HCT116 (cell line): ENCODE measurements at regions not wholly inside any gene's neighbourhood (a gene's known extent, or its start where the extent isn't known, plus 50 kb on each side); places are given as distances from the start of the nearest gene placed in this dataset.

ENCODE experiments used
- ATAC-seq: fragments of 200-7000 bp; cut with Tn5 transposase; 2 replicates; pipeline ENCODE4 v1.9.1; 2020; ENCODE audit warnings: mild to moderate bottlenecking, moderate library complexity
- BruUV-seq: library from RNA; stranded (reverse); fragments of 400-500 nt; replicated peaks from 2 replicates; lab custom pipeline; 2021; lab: Mats Ljungman, UMichigan
- CTCF ChIA-PET: fragments of 300-600 bp; sonication (Branson Sonifier 250); formaldehyde crosslinking; loops from one replicate; lab custom pipeline; 2021; ENCODE audit warnings: antibody characterized with exemption; lab: Charles Lee
- POLR2A ChIA-PET: fragments of 300-600, 350-600 bp; sonication (Branson Sonifier 250); formaldehyde crosslinking; loops from one replicate; lab custom pipeline; 2021; ENCODE audit warnings: antibody characterized with exemption; lab: Charles Lee
- RAD21 ChIA-PET, 2 experiments: fragments of 300-600 bp; sonication (Branson Sonifier 250); formaldehyde crosslinking; loops; one replicate each; lab custom pipeline; 2023; ENCODE audit warnings: low total read pairs in 2 of 2; ENCODE audit not compliant: uncharacterized antibody in 2 of 2, unreplicated experiment in 2 of 2, low non-redundant PET in 1 of 2; lab: Charles Lee
- DNase-seq: peaks from one replicate; pipeline ENCODE4 v3.0.0-alpha.2; 2010; ENCODE audit warnings: low read depth, low spot score
- H2AFZ ChIP-seq: fragments of 200-600 bp; shearing (Covaris generic), sonication (generic); 2 replicates; pipeline ENCODE4 v1.6.1; 2017; ENCODE audit warnings: low read depth, mixed run types, mixed read lengths, antibody characterized with exemption, low read length; ENCODE audit not compliant: poor library complexity, severe bottlenecking
- H3K27ac ChIP-seq: 2 replicates; pipeline ENCODE4 v1.5.1; 2012; ENCODE audit warnings: low read depth, low read length
- H3K27me3 ChIP-seq: fragments of 200-600 bp; sonication (generic); 2 replicates; pipeline ENCODE4 v1.6.1; 2016; ENCODE audit warnings: mixed run types, low read length, mixed read lengths; ENCODE audit not compliant: insufficient read depth
- H3K36me3 ChIP-seq, 2 experiments: fragments of 200-500 bp in 1 of 2; fragments of 200-600 bp in 1 of 2; sonication (Bioruptor generic) in 1 of 2; sonication (generic) in 1 of 2; 2 replicates each; pipeline versions ENCODE4 v1.5.1 to v1.6.1; 2014 to 2016; ENCODE audit warnings: low read length in 2 of 2, inconsistent platforms in 1 of 2, mixed read lengths in 1 of 2, mixed run types in 1 of 2; ENCODE audit not compliant: insufficient read depth in 2 of 2, control insufficient read depth in 1 of 2
- H3K4me1 ChIP-seq, 2 experiments: fragments of 200-600 bp in 1 of 2; sonication (generic) in 1 of 2; 2 replicates each; pipeline versions ENCODE4 v1.5.1 to v1.6.1; 2012 to 2017; ENCODE audit warnings: low read length in 2 of 2, inconsistent platforms in 1 of 2, mild to moderate bottlenecking in 1 of 2, mixed read lengths in 1 of 2, mixed run types in 1 of 2, moderate library complexity in 1 of 2; ENCODE audit not compliant: insufficient read depth in 2 of 2, control insufficient read depth in 1 of 2
- H3K4me2 ChIP-seq: fragments of 200-600 bp; sonication (generic); 2 replicates; pipeline ENCODE4 v1.6.1; 2017; ENCODE audit warnings: mixed run types, low read length, mixed read lengths
- H3K4me3 ChIP-seq, 2 experiments: fragments of 200-600 bp in 1 of 2; sonication (generic) in 1 of 2; replicated peaks in 1 of 2; 2 replicates each; pipeline ENCODE4 v1.5.1; 2011 to 2016; ENCODE audit warnings: low read length in 2 of 2, control low read depth in 1 of 2, low read depth in 1 of 2, mild to moderate bottlenecking in 1 of 2, mixed read lengths in 1 of 2, mixed run types in 1 of 2
- H3K79me2 ChIP-seq: fragments of 200-600 bp; sonication (generic); 2 replicates; pipeline ENCODE4 v1.6.1; 2017; ENCODE audit warnings: mild to moderate bottlenecking, mixed run types, low read length, moderate library complexity, mixed read lengths; ENCODE audit not compliant: insufficient read depth
- H3K9ac ChIP-seq: fragments of 200-600 bp; sonication (generic); 2 replicates; pipeline ENCODE4 v1.6.1; 2016; ENCODE audit warnings: low read length, mixed read lengths
- H3K9me2 ChIP-seq: fragments of 200-600 bp; sonication (generic), shearing (Covaris generic); 2 replicates; pipeline ENCODE4 v1.6.1; 2017; ENCODE audit warnings: mixed run types, mild to moderate bottlenecking, moderate library complexity; ENCODE audit not compliant: insufficient read depth
- H3K9me3 ChIP-seq, 2 experiments: fragments of 200-500 bp in 1 of 2; fragments of 200-600 bp in 1 of 2; sonication (Bioruptor generic) in 1 of 2; sonication (generic) in 1 of 2; 2 replicates each; pipeline ENCODE4 v1.6.1; 2014 to 2017; ENCODE audit warnings: low read length in 2 of 2, mixed read lengths in 2 of 2, inconsistent platforms in 1 of 2, low read depth in 1 of 2, mild to moderate bottlenecking in 1 of 2, mixed run types in 1 of 2, moderate library complexity in 1 of 2; ENCODE audit not compliant: control insufficient read depth in 1 of 2, insufficient read depth in 1 of 2
- H4K20me1 ChIP-seq: fragments of 200-600 bp; sonication (generic), shearing (Covaris generic); 2 replicates; pipeline ENCODE4 v1.6.1; 2017; ENCODE audit warnings: mixed run types, mild to moderate bottlenecking, moderate library complexity; ENCODE audit not compliant: insufficient read depth
- CEBPB ChIP-seq: IDR thresholded peaks from 2 replicates; pipeline ENCODE4 v1.6.1; 2012; ENCODE audit warnings: low read depth
- EGR1 ChIP-seq: IDR thresholded peaks from 2 replicates; pipeline ENCODE4 v1.6.1; 2012; ENCODE audit warnings: low read depth
- ELF1 ChIP-seq: IDR thresholded peaks from 2 replicates; pipeline ENCODE4 v1.6.1; 2012; ENCODE audit warnings: low read depth, borderline replicate concordance
- SRF ChIP-seq: IDR thresholded peaks from 2 replicates; pipeline ENCODE4 v1.6.1; 2012; ENCODE audit warnings: low read depth
- TCF7L2 ChIP-seq: IDR thresholded peaks from 2 replicates; pipeline ENCODE4 v1.7.0; 2011; ENCODE audit warnings: borderline replicate concordance, inconsistent platforms; ENCODE audit not compliant: insufficient read depth, insufficient read length; ENCODE audit errors: extremely low read depth
- YY1 ChIP-seq: IDR thresholded peaks from 2 replicates; pipeline ENCODE4 v1.6.1; 2011; ENCODE audit warnings: low read length, low read depth, moderate library complexity, mild to moderate bottlenecking; ENCODE audit not compliant: insufficient replicate concordance; ENCODE audit errors: extremely low read depth
- intact Hi-C: fragments of 100-400 bp; cut with micrococcal nuclease; formaldehyde crosslinking; loops from 2 replicates; pipeline ENCODE4 v1.10.0; 2022
- TF ChIP-seq, protein P1 (sequence below): IDR thresholded peaks from 2 replicates; pipeline ENCODE4 v1.6.1; 2012; ENCODE audit warnings: low read depth
- TF ChIP-seq, protein P2 (sequence below): IDR thresholded peaks from 2 replicates; pipeline ENCODE4 v1.6.1; 2011; ENCODE audit warnings: mild to moderate bottlenecking, low read length, moderate library complexity; ENCODE audit not compliant: insufficient replicate concordance; ENCODE audit errors: extremely low read depth

DNA sequence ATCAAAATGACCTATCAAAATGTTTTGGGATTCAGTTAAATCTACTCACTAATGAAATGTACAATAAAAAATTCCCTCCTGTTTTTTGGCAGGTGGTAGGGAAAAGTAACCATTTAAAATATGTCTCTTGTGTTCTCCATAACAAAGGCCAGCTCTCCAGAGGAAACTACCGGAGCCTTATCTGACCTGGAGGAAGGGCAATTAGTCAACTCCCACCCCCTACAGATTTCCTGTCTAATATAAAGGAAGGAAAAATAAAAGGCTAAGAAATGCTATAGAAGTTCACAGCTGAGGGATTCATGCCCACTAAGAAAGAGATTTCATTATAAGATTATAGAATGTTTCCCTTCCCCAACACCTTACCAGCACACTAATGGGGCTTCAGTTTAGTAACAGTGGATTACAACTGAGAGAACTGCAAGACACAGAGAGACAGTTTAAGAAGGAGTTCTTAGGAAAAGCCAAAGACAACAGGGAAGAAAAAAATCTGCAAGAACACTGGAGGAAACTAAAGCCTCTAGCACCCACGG, 376.5 kb upstream of the KCNMB2 start:
- Histone ChIP-seq H3K79me2 (no peaks in the 10 kb centered on the region), H3K9me3 (no peaks in the 10 kb centered on the region), H2AFZ (no peak overlapping the region), H3K9ac (no peak overlapping the region), H3K4me2 (no peak overlapping the region), H3K27ac (no peak overlapping the region), H3K36me3 (no peaks in the 10 kb centered on the region), H3K4me1 (no peaks in the 10 kb centered on the region), H4K20me1 (no peaks in the 10 kb centered on the region), H3K27me3 (no peaks in the 10 kb centered on the region), H3K9me2 (no peaks in the 10 kb centered on the region), H3K4me3 (no peak overlapping the region)
- TF ChIP-seq EGR1: no peak
- TF ChIP-seq ELF1: no peak
- TF ChIP-seq SRF: no peak
- no peak for TF ChIP-seq YY1
- TF ChIP-seq, protein P1, sequence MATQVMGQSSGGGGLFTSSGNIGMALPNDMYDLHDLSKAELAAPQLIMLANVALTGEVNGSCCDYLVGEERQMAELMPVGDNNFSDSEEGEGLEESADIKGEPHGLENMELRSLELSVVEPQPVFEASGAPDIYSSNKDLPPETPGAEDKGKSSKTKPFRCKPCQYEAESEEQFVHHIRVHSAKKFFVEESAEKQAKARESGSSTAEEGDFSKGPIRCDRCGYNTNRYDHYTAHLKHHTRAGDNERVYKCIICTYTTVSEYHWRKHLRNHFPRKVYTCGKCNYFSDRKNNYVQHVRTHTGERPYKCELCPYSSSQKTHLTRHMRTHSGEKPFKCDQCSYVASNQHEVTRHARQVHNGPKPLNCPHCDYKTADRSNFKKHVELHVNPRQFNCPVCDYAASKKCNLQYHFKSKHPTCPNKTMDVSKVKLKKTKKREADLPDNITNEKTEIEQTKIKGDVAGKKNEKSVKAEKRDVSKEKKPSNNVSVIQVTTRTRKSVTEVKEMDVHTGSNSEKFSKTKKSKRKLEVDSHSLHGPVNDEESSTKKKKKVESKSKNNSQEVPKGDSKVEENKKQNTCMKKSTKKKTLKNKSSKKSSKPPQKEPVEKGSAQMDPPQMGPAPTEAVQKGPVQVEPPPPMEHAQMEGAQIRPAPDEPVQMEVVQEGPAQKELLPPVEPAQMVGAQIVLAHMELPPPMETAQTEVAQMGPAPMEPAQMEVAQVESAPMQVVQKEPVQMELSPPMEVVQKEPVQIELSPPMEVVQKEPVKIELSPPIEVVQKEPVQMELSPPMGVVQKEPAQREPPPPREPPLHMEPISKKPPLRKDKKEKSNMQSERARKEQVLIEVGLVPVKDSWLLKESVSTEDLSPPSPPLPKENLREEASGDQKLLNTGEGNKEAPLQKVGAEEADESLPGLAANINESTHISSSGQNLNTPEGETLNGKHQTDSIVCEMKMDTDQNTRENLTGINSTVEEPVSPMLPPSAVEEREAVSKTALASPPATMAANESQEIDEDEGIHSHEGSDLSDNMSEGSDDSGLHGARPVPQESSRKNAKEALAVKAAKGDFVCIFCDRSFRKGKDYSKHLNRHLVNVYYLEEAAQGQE: no peak
- intact Hi-C loops: no loop called here
- POLR2A ChIA-PET: no interaction called here
- DNase-seq (no peak), ATAC-seq (no peak)
- CTCF ChIA-PET: no interaction called here
- RAD21 ChIA-PET: no interaction called here
- BruUV-seq: no TSS peak

DNA sequence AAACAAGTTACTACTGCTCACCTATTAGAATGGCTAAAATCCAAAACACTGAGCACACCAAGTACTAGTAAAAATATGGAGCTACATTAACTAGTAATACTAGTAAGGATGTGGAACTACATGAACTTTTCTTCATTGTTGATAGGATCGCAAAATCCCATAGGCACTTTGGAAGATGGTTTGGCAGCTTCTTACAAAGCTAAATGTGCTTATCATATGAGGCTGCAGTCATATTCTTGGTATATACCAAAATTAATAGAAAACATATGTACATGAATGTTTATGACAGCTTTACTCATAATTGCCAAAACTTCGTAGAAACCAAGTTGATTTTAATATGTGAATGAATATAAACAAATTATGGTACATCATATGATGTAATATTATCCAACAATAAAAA, 366.8 kb upstream of the KCNMB2 start:
- no TSS peak for BruUV-seq
- H3K9me2 ChIP-seq: 0 out of 2 replicates have a peak, but pooled peaks cover 3% of the 10 kb centered on the region
- ChIA-PET POLR2A (no interaction called here), RAD21 (no interaction called here), CTCF (no interaction called here)
- ATAC-seq (no peak), DNase-seq (no peak)
- no peaks in the 10 kb centered on the region for H4K20me1 ChIP-seq
- H3K4me3 ChIP-seq: no peak overlapping the region
- H3K9me3 ChIP-seq: no peaks in the 10 kb centered on the region
- H2AFZ ChIP-seq: no peak overlapping the region
- no peak overlapping the region for H3K4me2 ChIP-seq
- H3K36me3 ChIP-seq: no peaks in the 10 kb centered on the region
- TF ChIP-seq TCF7L2 (no peak), CEBPB (no peak)
- TF ChIP-seq, protein P2, sequence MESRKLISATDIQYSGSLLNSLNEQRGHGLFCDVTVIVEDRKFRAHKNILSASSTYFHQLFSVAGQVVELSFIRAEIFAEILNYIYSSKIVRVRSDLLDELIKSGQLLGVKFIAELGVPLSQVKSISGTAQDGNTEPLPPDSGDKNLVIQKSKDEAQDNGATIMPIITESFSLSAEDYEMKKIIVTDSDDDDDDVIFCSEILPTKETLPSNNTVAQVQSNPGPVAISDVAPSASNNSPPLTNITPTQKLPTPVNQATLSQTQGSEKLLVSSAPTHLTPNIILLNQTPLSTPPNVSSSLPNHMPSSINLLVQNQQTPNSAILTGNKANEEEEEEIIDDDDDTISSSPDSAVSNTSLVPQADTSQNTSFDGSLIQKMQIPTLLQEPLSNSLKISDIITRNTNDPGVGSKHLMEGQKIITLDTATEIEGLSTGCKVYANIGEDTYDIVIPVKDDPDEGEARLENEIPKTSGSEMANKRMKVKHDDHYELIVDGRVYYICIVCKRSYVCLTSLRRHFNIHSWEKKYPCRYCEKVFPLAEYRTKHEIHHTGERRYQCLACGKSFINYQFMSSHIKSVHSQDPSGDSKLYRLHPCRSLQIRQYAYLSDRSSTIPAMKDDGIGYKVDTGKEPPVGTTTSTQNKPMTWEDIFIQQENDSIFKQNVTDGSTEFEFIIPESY: no peak
- H3K9ac ChIP-seq: no peak overlapping the region
- no peaks in the 10 kb centered on the region for H3K4me1 ChIP-seq
- intact Hi-C loops: no loop called here
- H3K27me3 ChIP-seq: no peaks in the 10 kb centered on the region
- no peak overlapping the region for H3K27ac ChIP-seq
- no peaks in the 10 kb centered on the region for H3K79me2 ChIP-seq
